ENCODE measurements at regions not wholly inside any gene's neighbourhood (a gene's known extent, or its start where the extent isn't known, plus 50 kb on each side); places are given as distances from the start of the nearest gene placed in this dataset.

DNA sequence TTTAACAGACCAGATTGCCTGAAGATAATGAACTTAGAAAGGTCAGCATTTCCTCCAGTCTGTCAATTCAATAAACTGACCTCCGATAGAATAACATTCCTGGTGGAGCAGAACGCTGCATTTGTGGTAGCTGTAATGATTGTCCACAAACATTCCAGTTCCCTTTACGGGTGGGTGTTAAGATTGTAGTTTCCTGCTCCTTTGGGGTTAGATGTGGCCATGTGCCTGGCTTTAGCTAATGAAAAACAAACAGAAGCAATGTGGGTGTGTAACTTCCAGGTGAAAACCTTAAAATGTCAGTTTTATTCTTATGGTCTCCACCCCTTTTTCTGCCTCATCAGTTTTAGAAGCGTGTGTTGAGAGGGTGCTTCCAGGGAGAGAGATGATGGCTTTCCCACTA lies 217.3 kb upstream of the CRY1 start:
- no peak for TF ChIP-seq CTCF (IDR thresholded peaks at IDR 0.05)
- TF ChIP-seq POLR2A (IDR thresholded peaks at IDR 0.05), result no peak

Data from Peyer's patch (tissue), 4 donors.